GM18505 (cell line): ENCODE measurements at regions not wholly inside any gene's neighbourhood (a gene's known extent, or its start where the extent isn't known, plus 50 kb on each side); places are given as distances from the start of the nearest gene placed in this dataset.
"Not testable (repeated sequence)": the region's sequence is repeated elsewhere in the genome, so short reads cannot be mapped to it uniquely, and the experiment has no call there.

Experiments
- ATAC-seq: cut with Tn5 transposase; IDR thresholded peaks from one replicate; pipeline ENCODE4 v1.9.1; 2021; ENCODE audit not compliant: unreplicated experiment
- POLR2A ChIP-seq: IDR thresholded peaks from 4 replicates; pipeline ENCODE4 v1.6.1; 2011; ENCODE audit warnings: borderline replicate concordance; ENCODE audit not compliant: insufficient read depth, insufficient read length; ENCODE audit errors: extremely low read depth

DNA sequence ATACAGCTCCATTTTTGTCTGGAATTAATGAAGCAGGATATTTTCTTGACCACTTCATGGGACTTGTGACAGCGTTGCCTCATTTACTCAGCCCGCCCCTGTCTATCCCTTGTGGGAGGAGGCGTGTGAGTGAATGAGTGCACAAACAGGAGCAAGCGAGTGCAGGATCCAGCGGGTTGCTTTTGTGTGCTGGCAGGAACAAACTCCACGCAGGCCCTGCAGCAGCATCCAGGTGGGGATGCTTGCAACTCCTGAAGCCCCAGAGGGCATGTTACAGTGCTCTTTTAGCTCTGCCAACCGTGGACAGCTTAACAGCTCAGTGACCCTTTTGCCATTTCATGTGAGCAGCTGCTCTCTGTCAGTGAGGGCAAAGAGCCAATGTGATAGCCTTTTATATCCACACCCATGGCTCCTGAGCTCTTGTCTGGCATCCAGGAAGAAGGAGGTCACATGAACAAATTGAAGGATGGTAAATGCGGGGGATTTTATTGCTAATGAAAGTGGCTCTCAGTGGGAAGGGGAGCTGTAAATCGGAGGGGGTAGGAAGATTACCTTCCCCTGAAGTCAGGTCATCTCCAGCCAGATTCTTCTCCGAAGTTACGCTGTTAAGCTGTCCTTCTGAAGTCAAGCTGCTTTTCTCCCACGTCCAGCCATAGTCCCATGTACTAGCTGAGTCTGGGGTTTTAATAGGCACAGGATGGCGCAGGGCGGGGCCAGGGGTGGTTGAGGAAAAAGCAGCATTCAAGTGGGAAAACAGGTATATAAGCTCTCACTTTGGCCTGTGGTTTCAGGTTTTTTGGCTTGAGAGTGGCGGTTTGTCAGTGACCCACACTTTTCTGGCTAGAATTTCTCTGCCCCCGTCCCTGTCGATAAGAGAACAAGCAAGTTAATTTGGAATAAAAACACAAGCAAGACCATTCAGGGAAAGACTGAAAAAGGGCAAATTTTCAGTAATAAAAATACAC lies 714.7 kb upstream of the MBL2 start:
- no peak for ATAC-seq
- TF ChIP-seq POLR2A, result no peak

DNA sequence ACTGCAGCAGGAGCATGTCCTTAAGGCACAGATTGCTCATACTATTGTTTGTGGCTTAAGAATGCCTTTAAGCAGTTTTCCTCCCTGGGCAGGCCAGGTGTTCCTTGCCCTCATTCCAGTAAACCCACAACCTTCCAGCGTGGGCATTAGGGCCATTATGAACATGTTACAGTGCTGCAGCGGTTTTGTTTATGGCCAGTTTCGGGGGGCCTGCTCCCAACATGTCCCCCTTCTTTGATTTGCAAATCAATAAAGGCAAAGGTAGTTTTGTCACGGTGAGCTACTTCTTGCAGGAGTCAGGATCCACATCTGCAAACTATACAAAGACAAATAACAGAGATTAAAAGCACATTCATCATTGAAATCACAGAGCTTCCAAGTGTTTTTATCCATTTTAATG lies 712.8 kb upstream of the MBL2 start:
- ATAC-seq, result not testable (repeated sequence)

DNA sequence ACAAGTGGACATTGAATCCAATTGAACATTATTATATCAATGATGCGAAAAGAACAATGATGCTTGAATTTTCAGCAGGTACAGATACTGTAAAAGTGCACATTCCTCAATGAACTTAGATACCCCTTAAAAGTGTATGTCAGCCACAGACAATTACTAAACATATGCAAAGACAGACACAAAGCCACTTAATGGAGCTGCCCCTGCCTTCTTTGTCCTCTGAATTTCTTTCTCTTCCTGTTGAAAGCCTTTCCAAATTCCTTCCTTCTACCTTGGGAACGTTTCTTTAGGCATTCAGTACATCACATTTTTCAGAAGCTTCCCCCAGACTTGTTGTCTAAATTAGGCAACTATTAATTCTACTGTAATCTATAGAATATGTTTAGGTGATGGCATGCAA lies 706.8 kb upstream of the MBL2 start:
- ATAC-seq, result no peak
- no peak for TF ChIP-seq POLR2A

DNA sequence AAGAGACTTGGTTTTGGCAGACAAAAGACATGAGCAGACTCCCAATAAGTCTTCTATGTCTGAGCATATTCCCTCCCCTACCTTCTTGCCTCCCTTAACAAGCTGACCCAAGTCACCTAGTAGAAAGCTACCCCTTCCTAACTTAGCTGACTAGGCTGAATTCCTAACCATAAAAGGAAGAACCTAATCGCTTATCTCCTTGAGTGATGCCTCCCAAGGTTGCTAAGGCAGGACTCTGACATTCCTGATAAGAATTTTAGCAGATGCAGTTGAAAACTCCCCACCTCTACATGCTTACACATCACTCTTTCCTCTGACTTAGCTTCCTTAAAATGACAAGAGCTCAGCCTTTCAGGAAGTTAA lies 704.7 kb upstream of the MBL2 start:
- no peak for ATAC-seq
- no peak for TF ChIP-seq POLR2A

DNA sequence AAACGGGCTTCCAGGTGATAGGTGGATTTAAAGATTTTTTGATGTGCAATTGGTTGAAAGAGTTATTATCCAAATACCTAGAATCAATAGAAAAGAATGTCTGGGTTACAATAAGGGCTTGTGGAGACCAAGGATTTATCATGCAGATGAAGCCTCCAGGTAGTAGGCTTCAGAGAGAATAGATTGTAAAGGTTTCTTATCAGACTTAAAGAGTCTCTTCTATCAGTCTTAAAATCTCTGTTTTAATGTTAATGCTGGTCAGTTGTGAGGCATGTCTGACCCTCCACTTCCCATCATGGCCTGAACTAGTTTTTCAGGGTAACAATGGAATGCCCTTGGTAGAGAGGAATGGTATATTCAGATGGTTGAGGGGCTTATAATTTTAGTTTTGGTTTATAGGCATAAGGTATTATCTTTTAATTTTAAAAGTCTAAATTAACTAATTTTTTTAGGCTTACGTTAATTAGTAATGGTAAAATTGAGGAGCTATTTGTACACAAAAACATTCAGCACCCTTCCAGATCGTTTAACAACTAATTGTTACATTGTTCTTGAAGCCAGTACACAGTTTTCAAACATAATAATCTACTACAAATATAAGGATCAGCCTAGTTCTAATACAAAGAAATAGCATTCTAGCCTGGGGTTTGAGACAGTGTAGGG lies 704.2 kb upstream of the MBL2 start:
- TF ChIP-seq POLR2A, result no peak
- ATAC-seq, result no peak

DNA sequence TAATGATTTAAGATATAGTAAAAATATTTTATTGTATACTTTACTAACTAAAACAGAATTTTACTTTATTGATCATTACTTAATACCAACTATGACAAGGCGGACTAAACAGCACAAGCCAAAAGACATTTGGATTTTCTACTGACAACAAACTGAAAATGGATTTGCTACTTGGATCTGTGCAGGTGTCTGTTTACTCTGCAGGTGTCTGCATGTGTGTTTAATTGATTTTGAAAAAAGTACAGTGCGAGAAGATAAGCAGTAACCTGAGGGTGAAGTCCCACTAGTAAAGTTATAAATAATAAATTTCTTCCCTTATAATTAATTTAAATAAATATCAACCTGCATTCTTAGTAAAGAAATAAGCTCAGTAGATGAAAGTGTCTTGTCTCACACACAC lies 696.8 kb upstream of the MBL2 start:
- no peak for ATAC-seq
- TF ChIP-seq POLR2A, result no peak

DNA sequence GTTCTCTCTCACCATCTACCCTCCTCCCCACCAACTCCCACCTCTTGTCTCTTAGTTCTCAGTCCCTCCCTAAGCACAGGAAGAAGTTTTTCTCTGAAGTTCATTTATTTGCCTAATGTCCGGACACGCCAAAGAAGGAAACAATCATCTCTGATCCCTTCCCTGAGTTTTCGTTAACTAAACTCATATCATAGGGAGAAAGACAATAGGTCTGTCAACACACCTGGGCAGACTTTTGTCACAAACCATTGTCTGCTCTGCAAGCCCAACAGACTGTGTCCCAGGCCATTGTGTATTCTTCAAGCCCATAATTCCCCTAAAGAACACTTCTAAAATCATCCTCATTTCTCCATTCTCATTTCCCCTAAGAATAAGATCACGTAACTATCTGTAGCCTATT lies 691.0 kb upstream of the MBL2 start:
- no peak for TF ChIP-seq POLR2A
- ATAC-seq, result no peak

DNA sequence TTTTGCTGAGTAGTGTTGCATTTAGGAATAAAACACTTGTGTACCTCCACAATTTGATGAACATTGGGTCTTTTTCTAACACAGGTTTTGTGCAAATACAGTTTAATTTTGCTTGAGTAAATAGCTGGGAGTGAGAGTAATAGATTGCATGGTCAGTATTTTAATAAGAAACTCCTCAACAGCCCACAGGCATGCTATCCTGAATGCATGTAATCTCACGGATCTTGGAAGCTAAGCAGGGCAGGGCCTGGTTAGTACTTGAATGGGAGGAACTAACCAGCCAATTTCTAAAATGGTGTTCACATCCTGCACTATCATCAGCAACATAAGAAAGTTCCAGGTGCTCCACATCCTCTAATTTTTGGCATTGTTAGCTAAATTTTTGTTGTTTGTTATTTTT lies 685.4 kb upstream of the MBL2 start:
- no peak for ATAC-seq

DNA sequence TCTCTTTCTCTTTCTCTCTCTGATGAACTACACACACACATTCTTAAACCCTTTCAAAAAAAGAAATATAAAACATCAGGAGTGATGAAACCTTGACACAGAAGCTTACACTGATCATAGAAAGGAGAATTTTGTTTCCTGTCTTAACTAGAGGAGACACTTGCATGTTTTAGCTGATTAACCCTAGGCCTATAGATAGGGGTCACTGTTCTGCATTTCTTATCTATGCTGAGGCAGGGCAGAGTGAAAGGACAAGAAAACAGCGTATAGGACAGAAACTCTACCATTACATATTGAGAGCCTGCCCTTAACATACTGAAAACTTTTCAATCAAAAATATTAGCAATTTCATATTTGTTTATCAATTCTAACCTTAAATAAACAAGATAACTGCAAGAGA lies 680.6 kb upstream of the MBL2 start:
- no peak for ATAC-seq
- TF ChIP-seq POLR2A, result no peak

More for the DNA sequence above, 685.4 kb upstream of the MBL2 start:
- no peak for TF ChIP-seq POLR2A

DNA sequence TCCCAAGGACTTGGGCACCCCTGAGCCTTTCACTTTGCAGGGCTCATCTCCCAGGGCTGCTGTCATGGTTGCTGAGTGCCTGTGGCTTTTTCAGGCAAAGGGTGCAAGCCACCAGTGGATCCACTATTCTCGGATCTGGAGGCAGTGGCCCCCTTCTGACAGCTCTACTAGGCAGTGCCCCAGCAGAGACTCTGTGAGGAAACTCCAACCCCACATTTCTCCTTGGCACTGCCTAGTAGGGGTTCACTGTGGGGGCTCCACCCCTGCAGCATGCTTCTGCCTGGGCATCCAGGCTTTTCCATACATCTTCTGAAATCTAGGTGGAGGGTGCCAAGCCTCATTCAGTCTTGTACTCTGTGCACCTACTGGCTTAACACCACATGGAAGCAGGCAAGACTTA lies 675.0 kb upstream of the MBL2 start:
- no peak for ATAC-seq
- TF ChIP-seq POLR2A, result no peak

DNA sequence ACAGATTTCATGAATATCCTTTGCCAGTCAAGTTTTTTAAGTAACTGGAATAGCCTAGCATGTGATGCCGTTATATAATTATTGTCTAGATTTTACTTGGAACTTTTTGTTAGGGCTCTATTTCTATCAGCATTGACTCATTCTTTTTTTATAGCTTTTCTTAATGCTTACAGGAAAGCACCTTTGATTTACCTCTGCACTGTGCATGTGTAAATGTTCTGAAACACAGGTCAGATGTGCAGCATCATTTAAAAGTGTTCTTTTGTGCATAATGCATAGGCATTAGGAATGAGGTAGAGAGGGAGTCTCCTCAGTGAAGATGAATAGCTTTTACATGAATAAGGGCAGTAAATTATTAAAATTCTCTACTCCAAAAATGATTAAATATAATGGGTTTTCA lies 669.3 kb upstream of the MBL2 start:
- TF ChIP-seq POLR2A, result no peak
- ATAC-seq, result no peak

DNA sequence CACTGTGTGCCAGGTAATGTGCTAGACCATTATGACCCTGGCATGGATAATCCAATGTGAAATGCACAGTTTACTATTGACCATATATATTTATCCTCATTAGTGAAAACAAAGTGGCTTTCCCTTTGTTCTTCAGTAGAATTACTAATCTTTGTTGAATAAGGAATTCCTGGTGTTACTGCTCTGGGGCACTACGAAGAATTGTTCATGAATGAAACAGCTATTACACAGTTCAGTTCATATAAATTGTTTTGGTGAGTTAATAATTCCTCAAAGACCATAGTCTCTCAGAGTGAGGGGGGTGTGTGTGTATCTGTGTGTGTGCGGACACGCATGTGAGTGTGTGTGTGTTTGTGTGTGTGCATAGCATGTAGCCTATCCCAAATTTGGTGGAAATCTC lies 668.0 kb upstream of the MBL2 start:
- no peak for TF ChIP-seq POLR2A
- ATAC-seq, result no peak

DNA sequence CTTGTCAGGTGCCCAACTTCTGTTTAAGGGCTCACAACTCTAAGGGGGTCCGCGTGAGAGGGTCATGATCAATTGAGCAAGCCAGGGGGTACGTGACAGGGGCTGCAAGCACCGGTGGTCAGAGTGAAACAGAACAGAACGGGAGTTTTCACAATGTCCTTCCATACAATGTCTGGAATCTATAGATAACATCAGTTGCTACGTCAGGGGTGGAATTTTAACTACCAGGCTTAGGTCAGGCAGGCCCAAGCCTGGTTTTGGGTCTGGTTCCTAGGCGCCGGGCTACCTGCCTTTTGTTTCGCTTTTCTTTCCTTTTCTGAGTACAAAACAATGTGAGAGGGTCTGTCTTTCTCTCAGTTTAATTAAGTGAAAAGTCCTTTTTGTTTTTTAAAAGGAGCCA lies 666.5 kb upstream of the MBL2 start:
- not testable (repeated sequence) for ATAC-seq

DNA sequence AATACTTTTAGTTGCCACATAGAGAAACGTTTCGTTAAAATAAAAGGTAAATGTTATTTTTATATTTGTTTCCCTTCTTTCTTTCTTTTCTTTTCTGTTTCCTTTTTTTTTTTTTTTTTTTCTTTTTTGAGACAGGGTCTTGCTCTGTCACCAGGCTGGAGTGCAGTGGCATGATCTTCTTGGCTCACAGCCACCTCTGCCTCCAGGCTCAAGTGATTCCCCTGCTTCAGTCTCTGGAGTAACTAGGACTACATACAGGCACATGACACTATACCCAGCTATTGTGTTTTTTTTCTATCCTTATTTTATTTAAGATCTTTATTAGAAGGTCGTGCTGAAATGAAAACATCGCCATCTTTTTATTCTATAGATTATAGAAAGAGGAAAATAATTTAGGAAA lies 661.8 kb upstream of the MBL2 start:
- TF ChIP-seq POLR2A, result no peak
- ATAC-seq, result no peak
